HCT116 (cell line): ENCODE measurements at regions not wholly inside any gene's neighbourhood (a gene's known extent, or its start where the extent isn't known, plus 50 kb on each side); places are given as distances from the start of the nearest gene placed in this dataset.

Experiments used
- ATAC-seq: fragments of 200-7000 bp; cut with Tn5 transposase; 2 replicates; pipeline ENCODE4 v1.9.1; 2020; ENCODE audit warnings: mild to moderate bottlenecking, moderate library complexity
- BruUV-seq: library from RNA; stranded (reverse); fragments of 400-500 nt; replicated peaks from 2 replicates; lab custom pipeline; 2021; lab: Mats Ljungman, UMichigan
- CTCF ChIA-PET: fragments of 300-600 bp; sonication (Branson Sonifier 250); formaldehyde crosslinking; loops from one replicate; lab custom pipeline; 2021; ENCODE audit warnings: antibody characterized with exemption; lab: Charles Lee
- POLR2A ChIA-PET: fragments of 300-600, 350-600 bp; sonication (Branson Sonifier 250); formaldehyde crosslinking; loops from one replicate; lab custom pipeline; 2021; ENCODE audit warnings: antibody characterized with exemption; lab: Charles Lee
- RAD21 ChIA-PET, 2 experiments: fragments of 300-600 bp; sonication (Branson Sonifier 250); formaldehyde crosslinking; loops; one replicate each; lab custom pipeline; 2023; ENCODE audit warnings: low total read pairs in 2 of 2; ENCODE audit not compliant: uncharacterized antibody in 2 of 2, unreplicated experiment in 2 of 2, low non-redundant PET in 1 of 2; lab: Charles Lee
- DNase-seq: peaks from one replicate; pipeline ENCODE4 v3.0.0-alpha.2; 2010; ENCODE audit warnings: low read depth, low spot score
- H2AFZ ChIP-seq: fragments of 200-600 bp; shearing (Covaris generic), sonication (generic); 2 replicates; pipeline ENCODE4 v1.6.1; 2017; ENCODE audit warnings: low read depth, mixed run types, mixed read lengths, antibody characterized with exemption, low read length; ENCODE audit not compliant: poor library complexity, severe bottlenecking
- H3K27ac ChIP-seq: 2 replicates; pipeline ENCODE4 v1.5.1; 2012; ENCODE audit warnings: low read depth, low read length
- H3K27me3 ChIP-seq: fragments of 200-600 bp; sonication (generic); 2 replicates; pipeline ENCODE4 v1.6.1; 2016; ENCODE audit warnings: mixed run types, low read length, mixed read lengths; ENCODE audit not compliant: insufficient read depth
- H3K36me3 ChIP-seq, 2 experiments: fragments of 200-500 bp in 1 of 2; fragments of 200-600 bp in 1 of 2; sonication (Bioruptor generic) in 1 of 2; sonication (generic) in 1 of 2; 2 replicates each; pipeline versions ENCODE4 v1.5.1 to v1.6.1; 2014 to 2016; ENCODE audit warnings: low read length in 2 of 2, inconsistent platforms in 1 of 2, mixed read lengths in 1 of 2, mixed run types in 1 of 2; ENCODE audit not compliant: insufficient read depth in 2 of 2, control insufficient read depth in 1 of 2
- H3K4me1 ChIP-seq, 2 experiments: fragments of 200-600 bp in 1 of 2; sonication (generic) in 1 of 2; 2 replicates each; pipeline versions ENCODE4 v1.5.1 to v1.6.1; 2012 to 2017; ENCODE audit warnings: low read length in 2 of 2, inconsistent platforms in 1 of 2, mild to moderate bottlenecking in 1 of 2, mixed read lengths in 1 of 2, mixed run types in 1 of 2, moderate library complexity in 1 of 2; ENCODE audit not compliant: insufficient read depth in 2 of 2, control insufficient read depth in 1 of 2
- H3K4me2 ChIP-seq: fragments of 200-600 bp; sonication (generic); 2 replicates; pipeline ENCODE4 v1.6.1; 2017; ENCODE audit warnings: mixed run types, low read length, mixed read lengths
- H3K4me3 ChIP-seq, 2 experiments: fragments of 200-600 bp in 1 of 2; sonication (generic) in 1 of 2; replicated peaks in 1 of 2; 2 replicates each; pipeline ENCODE4 v1.5.1; 2011 to 2016; ENCODE audit warnings: low read length in 2 of 2, control low read depth in 1 of 2, low read depth in 1 of 2, mild to moderate bottlenecking in 1 of 2, mixed read lengths in 1 of 2, mixed run types in 1 of 2
- H3K79me2 ChIP-seq: fragments of 200-600 bp; sonication (generic); 2 replicates; pipeline ENCODE4 v1.6.1; 2017; ENCODE audit warnings: mild to moderate bottlenecking, mixed run types, low read length, moderate library complexity, mixed read lengths; ENCODE audit not compliant: insufficient read depth
- H3K9ac ChIP-seq: fragments of 200-600 bp; sonication (generic); 2 replicates; pipeline ENCODE4 v1.6.1; 2016; ENCODE audit warnings: low read length, mixed read lengths
- H3K9me2 ChIP-seq: fragments of 200-600 bp; sonication (generic), shearing (Covaris generic); 2 replicates; pipeline ENCODE4 v1.6.1; 2017; ENCODE audit warnings: mixed run types, mild to moderate bottlenecking, moderate library complexity; ENCODE audit not compliant: insufficient read depth
- H3K9me3 ChIP-seq, 2 experiments: fragments of 200-500 bp in 1 of 2; fragments of 200-600 bp in 1 of 2; sonication (Bioruptor generic) in 1 of 2; sonication (generic) in 1 of 2; 2 replicates each; pipeline ENCODE4 v1.6.1; 2014 to 2017; ENCODE audit warnings: low read length in 2 of 2, mixed read lengths in 2 of 2, inconsistent platforms in 1 of 2, low read depth in 1 of 2, mild to moderate bottlenecking in 1 of 2, mixed run types in 1 of 2, moderate library complexity in 1 of 2; ENCODE audit not compliant: control insufficient read depth in 1 of 2, insufficient read depth in 1 of 2
- H4K20me1 ChIP-seq: fragments of 200-600 bp; sonication (generic), shearing (Covaris generic); 2 replicates; pipeline ENCODE4 v1.6.1; 2017; ENCODE audit warnings: mixed run types, mild to moderate bottlenecking, moderate library complexity; ENCODE audit not compliant: insufficient read depth
- EZH2 ChIP-seq: fragments of 200-600 bp; sonication (generic); IDR thresholded peaks from 2 replicates; pipeline ENCODE4 v1.6.1; 2017; ENCODE audit warnings: antibody characterized with exemption, mixed run types
- FOSL1 ChIP-seq: IDR thresholded peaks from 2 replicates; pipeline ENCODE4 v1.6.1; 2012; ENCODE audit warnings: low read depth
- JUND ChIP-seq: IDR thresholded peaks from 2 replicates; pipeline ENCODE4 v1.6.1; 2012
- RAD21 ChIP-seq: IDR thresholded peaks from 2 replicates; pipeline ENCODE4 v1.6.1; 2012; ENCODE audit warnings: low read depth, mild to moderate bottlenecking
- SIN3A ChIP-seq: IDR thresholded peaks from 2 replicates; pipeline ENCODE4 v1.6.1; 2012; ENCODE audit warnings: low read depth
- TCF7L2 ChIP-seq: IDR thresholded peaks from 2 replicates; pipeline ENCODE4 v1.7.0; 2011; ENCODE audit warnings: borderline replicate concordance, inconsistent platforms; ENCODE audit not compliant: insufficient read depth, insufficient read length; ENCODE audit errors: extremely low read depth
- intact Hi-C: fragments of 100-400 bp; cut with micrococcal nuclease; formaldehyde crosslinking; loops from 2 replicates; pipeline ENCODE4 v1.10.0; 2022
- TF ChIP-seq, protein P1 (sequence below): IDR thresholded peaks from 2 replicates; pipeline ENCODE4 v1.6.1; 2012
- TF ChIP-seq, protein P2 (sequence below), 3 experiments: fragments of 200-600 bp in 1 of 3; sonication (generic) in 1 of 3; IDR thresholded peaks in 2 of 3; conservative IDR thresholded peaks in 1 of 3; 2 replicates each; pipeline ENCODE4 v1.5.1; 2012 to 2017; ENCODE audit warnings: low read depth in 2 of 3, low read length in 2 of 3, antibody characterized with exemption in 1 of 3, borderline replicate concordance in 1 of 3, control low read depth in 1 of 3, mild to moderate bottlenecking in 1 of 3, mixed read lengths in 1 of 3, mixed run types in 1 of 3, moderate library complexity in 1 of 3; ENCODE audit not compliant: insufficient read depth in 1 of 3
- TF ChIP-seq, protein P3 (sequence below): IDR thresholded peaks from 2 replicates; pipeline ENCODE4 v1.6.1; 2012; ENCODE audit warnings: low read depth

DNA sequence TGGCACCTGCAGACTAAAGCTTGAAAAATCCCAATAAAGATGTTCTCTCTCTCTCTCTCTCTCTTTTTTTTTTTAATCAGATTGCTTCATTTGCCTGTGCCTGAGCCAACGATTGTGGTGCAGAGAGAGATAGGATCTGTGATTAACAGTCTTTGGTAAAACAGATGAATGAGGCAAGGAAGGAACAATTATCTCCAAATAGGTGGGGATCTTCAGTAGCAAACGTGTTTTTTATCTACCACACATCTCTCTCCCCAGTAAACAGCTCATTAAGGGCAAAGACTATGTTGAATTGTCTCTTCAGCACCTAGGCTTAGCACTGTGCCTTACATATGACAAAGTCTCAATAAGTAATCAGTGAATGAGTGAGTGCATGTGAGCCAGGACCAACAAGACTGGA is 96.3 kb downstream of the SMIM20 start:
- Histone ChIP-seq H3K27me3 (no peaks in the 10 kb centered on the region; the same call in 1 of the 2 replicates), H3K9me2 (no peaks in the 10 kb centered on the region), H3K79me2 (no peaks in the 10 kb centered on the region), H3K9me3 (peaks cover 0 to 8% of the 10 kb centered on the region in 2 experiments; a peak in 1 of 4 replicates), H3K4me2 (no peak overlapping the region), H3K4me1 (no peaks in the 10 kb centered on the region), H3K4me3 (no peak overlapping the region), H2AFZ (no peak overlapping the region), H3K9ac (no peak overlapping the region), H3K27ac (no peak overlapping the region), H3K36me3 (no peaks in the 10 kb centered on the region), H4K20me1 (no peaks in the 10 kb centered on the region)
- ChIA-PET CTCF (no interaction called here), RAD21 (no interaction called here), POLR2A (no interaction called here)
- BruUV-seq: no TSS peak
- TF ChIP-seq SIN3A (no peak), RAD21 (no peak), FOSL1 (no peak), JUND (no peak), TCF7L2 (no peak), EZH2 (no peak)
- TF ChIP-seq, protein P1, sequence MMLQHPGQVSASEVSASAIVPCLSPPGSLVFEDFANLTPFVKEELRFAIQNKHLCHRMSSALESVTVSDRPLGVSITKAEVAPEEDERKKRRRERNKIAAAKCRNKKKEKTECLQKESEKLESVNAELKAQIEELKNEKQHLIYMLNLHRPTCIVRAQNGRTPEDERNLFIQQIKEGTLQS: no peak
- TF ChIP-seq, protein P2, sequence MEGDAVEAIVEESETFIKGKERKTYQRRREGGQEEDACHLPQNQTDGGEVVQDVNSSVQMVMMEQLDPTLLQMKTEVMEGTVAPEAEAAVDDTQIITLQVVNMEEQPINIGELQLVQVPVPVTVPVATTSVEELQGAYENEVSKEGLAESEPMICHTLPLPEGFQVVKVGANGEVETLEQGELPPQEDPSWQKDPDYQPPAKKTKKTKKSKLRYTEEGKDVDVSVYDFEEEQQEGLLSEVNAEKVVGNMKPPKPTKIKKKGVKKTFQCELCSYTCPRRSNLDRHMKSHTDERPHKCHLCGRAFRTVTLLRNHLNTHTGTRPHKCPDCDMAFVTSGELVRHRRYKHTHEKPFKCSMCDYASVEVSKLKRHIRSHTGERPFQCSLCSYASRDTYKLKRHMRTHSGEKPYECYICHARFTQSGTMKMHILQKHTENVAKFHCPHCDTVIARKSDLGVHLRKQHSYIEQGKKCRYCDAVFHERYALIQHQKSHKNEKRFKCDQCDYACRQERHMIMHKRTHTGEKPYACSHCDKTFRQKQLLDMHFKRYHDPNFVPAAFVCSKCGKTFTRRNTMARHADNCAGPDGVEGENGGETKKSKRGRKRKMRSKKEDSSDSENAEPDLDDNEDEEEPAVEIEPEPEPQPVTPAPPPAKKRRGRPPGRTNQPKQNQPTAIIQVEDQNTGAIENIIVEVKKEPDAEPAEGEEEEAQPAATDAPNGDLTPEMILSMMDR (IDR thresholded peaks at IDR 0.05 in 2 of 3, conservative IDR thresholded peaks at IDR 0.05 in 1 of 3; ENCODE audit: borderline replicate concordance in 1 of 3, insufficient read depth in 1 of 3, low read depth in 2 of 3, low read length in 2 of 3): no peak
- TF ChIP-seq, protein P3, sequence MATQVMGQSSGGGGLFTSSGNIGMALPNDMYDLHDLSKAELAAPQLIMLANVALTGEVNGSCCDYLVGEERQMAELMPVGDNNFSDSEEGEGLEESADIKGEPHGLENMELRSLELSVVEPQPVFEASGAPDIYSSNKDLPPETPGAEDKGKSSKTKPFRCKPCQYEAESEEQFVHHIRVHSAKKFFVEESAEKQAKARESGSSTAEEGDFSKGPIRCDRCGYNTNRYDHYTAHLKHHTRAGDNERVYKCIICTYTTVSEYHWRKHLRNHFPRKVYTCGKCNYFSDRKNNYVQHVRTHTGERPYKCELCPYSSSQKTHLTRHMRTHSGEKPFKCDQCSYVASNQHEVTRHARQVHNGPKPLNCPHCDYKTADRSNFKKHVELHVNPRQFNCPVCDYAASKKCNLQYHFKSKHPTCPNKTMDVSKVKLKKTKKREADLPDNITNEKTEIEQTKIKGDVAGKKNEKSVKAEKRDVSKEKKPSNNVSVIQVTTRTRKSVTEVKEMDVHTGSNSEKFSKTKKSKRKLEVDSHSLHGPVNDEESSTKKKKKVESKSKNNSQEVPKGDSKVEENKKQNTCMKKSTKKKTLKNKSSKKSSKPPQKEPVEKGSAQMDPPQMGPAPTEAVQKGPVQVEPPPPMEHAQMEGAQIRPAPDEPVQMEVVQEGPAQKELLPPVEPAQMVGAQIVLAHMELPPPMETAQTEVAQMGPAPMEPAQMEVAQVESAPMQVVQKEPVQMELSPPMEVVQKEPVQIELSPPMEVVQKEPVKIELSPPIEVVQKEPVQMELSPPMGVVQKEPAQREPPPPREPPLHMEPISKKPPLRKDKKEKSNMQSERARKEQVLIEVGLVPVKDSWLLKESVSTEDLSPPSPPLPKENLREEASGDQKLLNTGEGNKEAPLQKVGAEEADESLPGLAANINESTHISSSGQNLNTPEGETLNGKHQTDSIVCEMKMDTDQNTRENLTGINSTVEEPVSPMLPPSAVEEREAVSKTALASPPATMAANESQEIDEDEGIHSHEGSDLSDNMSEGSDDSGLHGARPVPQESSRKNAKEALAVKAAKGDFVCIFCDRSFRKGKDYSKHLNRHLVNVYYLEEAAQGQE: no peak
- ATAC-seq (no peak), DNase-seq (no peak)
- intact Hi-C loops: no loop called here
